ENCODE measurements at regions not wholly inside any gene's neighbourhood (a gene's known extent, or its start where the extent isn't known, plus 50 kb on each side); places are given as distances from the start of the nearest gene placed in this dataset.

GRCh38 chr13:61258185-61258584 lies 157.5 kb downstream of the PCDH20 start:
- TF ChIP-seq CTCF (IDR thresholded peaks at IDR 0.05; ENCODE audit: insufficient read depth, low read length, missing control alignments), result no peak
- ChIA-PET CTCF (no interaction called here), POLR2A (no interaction called here)
- DNase-seq (ENCODE audit: low read depth, low spot score), result no peak
- no peak overlapping the region for H3K4me3 ChIP-seq (ENCODE audit: low read depth, low read length)

- H3K4me3 ChIP-seq (ENCODE audit: low read depth, low read length), result no peak overlapping the region
- ChIA-PET CTCF (no interaction called here), POLR2A (no interaction called here)
- TF ChIP-seq CTCF (IDR thresholded peaks at IDR 0.05; ENCODE audit: insufficient read depth, low read length, missing control alignments), result no peak
- DNase-seq (ENCODE audit: low read depth, low spot score), result no peak
Observed at GRCh38 chr13:61255040-61255796, 160.4 kb downstream of the PCDH20 start.

- no peak for TF ChIP-seq CTCF (IDR thresholded peaks at IDR 0.05; ENCODE audit: insufficient read depth, low read length, missing control alignments)
- ChIA-PET POLR2A (no interaction called here), CTCF (no interaction called here)
- no peak for DNase-seq (ENCODE audit: low read depth, low spot score)
- no peak overlapping the region for H3K4me3 ChIP-seq (ENCODE audit: low read depth, low read length)
Observed at GRCh38 chr13:61253105-61253877, 162.4 kb downstream of the PCDH20 start.

- DNase-seq (ENCODE audit: low read depth, low spot score), result no peak
- H3K4me3 ChIP-seq (ENCODE audit: low read depth, low read length), result no peak overlapping the region
- CTCF ChIA-PET, result no interaction called here
- no peak for TF ChIP-seq CTCF (IDR thresholded peaks at IDR 0.05; ENCODE audit: insufficient read depth, low read length, missing control alignments)
- POLR2A ChIA-PET, result no interaction called here
Observed at GRCh38 chr13:61252213-61252612, 163.4 kb downstream of the PCDH20 start.

- ChIA-PET CTCF (no interaction called here), POLR2A (no interaction called here)
- TF ChIP-seq CTCF (IDR thresholded peaks at IDR 0.05; ENCODE audit: insufficient read depth, low read length, missing control alignments), result no peak
- DNase-seq (ENCODE audit: low read depth, low spot score), result no peak
- H3K4me3 ChIP-seq (ENCODE audit: low read depth, low read length), result no peak overlapping the region
Observed at GRCh38 chr13:61247149-61247936, 168.3 kb downstream of the PCDH20 start.

GRCh38 chr13:61246351-61246750 lies 169.3 kb downstream of the PCDH20 start:
- no peak for DNase-seq (ENCODE audit: low read depth, low spot score)
- no peak overlapping the region for H3K4me3 ChIP-seq (ENCODE audit: low read depth, low read length)
- ChIA-PET POLR2A (no interaction called here), CTCF (no interaction called here)
- TF ChIP-seq CTCF (IDR thresholded peaks at IDR 0.05; ENCODE audit: insufficient read depth, low read length, missing control alignments), result no peak

All from AG04449 (cell line).